MG63 (cell line): ENCODE measurements at regions not wholly inside any gene's neighbourhood (a gene's known extent, or its start where the extent isn't known, plus 50 kb on each side); places are given as distances from the start of the nearest gene placed in this dataset.

Experiments
- DNase-seq: peaks from one replicate; pipeline ENCODE4 v3.0.0-alpha.2; 2020
- H3K27me3 ChIP-seq: fragments of 250-450 bp; sonication (Bioruptor Pico); 2 replicates; pipeline ENCODE4 v1.5.1; 2020; ENCODE audit warnings: mild to moderate bottlenecking, moderate library complexity
- H3K36me3 ChIP-seq: fragments of 250-450 bp; sonication (Bioruptor Pico); 2 replicates; pipeline ENCODE4 v1.5.1; 2020; ENCODE audit warnings: mild to moderate bottlenecking, moderate library complexity
- H3K4me3 ChIP-seq: fragments of 250-450 bp; sonication (Bioruptor Pico); 2 replicates; pipeline ENCODE4 v1.5.1; 2020; ENCODE audit warnings: mild to moderate bottlenecking, moderate library complexity
- H3K9me3 ChIP-seq: fragments of 250-450 bp; sonication (Bioruptor Pico); 2 replicates; pipeline ENCODE4 v1.5.1; 2020; ENCODE audit warnings: mild to moderate bottlenecking, moderate library complexity

GRCh38 chrX:8377041-8377440 lies 87.6 kb upstream of the VCX3B start:
- no peak for DNase-seq
- H3K4me3 ChIP-seq, result no peak overlapping the region
- no peaks in the 10 kb centered on the region for H3K9me3 ChIP-seq
- no peaks in the 10 kb centered on the region for H3K27me3 ChIP-seq
- H3K36me3 ChIP-seq, result no peaks in the 10 kb centered on the region

GRCh38 chrX:8390771-8391170 lies 73.9 kb upstream of the VCX3B start:
- DNase-seq, result no peak
- Histone ChIP-seq H3K9me3 (no peaks in the 10 kb centered on the region), H3K4me3 (no peak overlapping the region)

GRCh38 chrX:8403988-8404387 lies 60.6 kb upstream of the VCX3B start:
- Histone ChIP-seq H3K9me3 (no peaks in the 10 kb centered on the region), H3K27me3 (no peaks in the 10 kb centered on the region), H3K4me3 (no peak overlapping the region), H3K36me3 (no peaks in the 10 kb centered on the region)
- DNase-seq, result no peak

More at GRCh38 chrX:8390771-8391170, 73.9 kb upstream of the VCX3B start:
- Histone ChIP-seq H3K36me3 (no peaks in the 10 kb centered on the region), H3K27me3 (no peaks in the 10 kb centered on the region)

GRCh38 chrX:8404471-8404870 lies 60.2 kb upstream of the VCX3B start:
- peak; percentile 2 for DNase-seq
- H3K9me3 ChIP-seq, result no peaks in the 10 kb centered on the region
- H3K36me3 ChIP-seq, result no peaks in the 10 kb centered on the region
- no peak overlapping the region for H3K4me3 ChIP-seq
- H3K27me3 ChIP-seq, result no peaks in the 10 kb centered on the region

GRCh38 chrX:8404926-8405325 lies 59.7 kb upstream of the VCX3B start:
- no peak overlapping the region for H3K4me3 ChIP-seq
- no peak for DNase-seq
- H3K9me3 ChIP-seq, result no peaks in the 10 kb centered on the region
- no peaks in the 10 kb centered on the region for H3K36me3 ChIP-seq
- no peaks in the 10 kb centered on the region for H3K27me3 ChIP-seq

GRCh38 chrX:8405631-8406030 lies 59.0 kb upstream of the VCX3B start:
- no peak for DNase-seq
- Histone ChIP-seq H3K36me3 (no peaks in the 10 kb centered on the region), H3K9me3 (no peaks in the 10 kb centered on the region), H3K4me3 (no peak overlapping the region), H3K27me3 (no peaks in the 10 kb centered on the region)

- H3K4me3 ChIP-seq, result no peak overlapping the region
- H3K27me3 ChIP-seq, result no peaks in the 10 kb centered on the region
- no peak for DNase-seq
These were observed 51.4 kb upstream of the VCX3B start for GRCh38 chrX:8413279-8413678.

More at GRCh38 chrX:8413279-8413678, 51.4 kb upstream of the VCX3B start:
- Histone ChIP-seq H3K9me3 (no peaks in the 10 kb centered on the region), H3K36me3 (no peaks in the 10 kb centered on the region)
